ENCODE measurements at regions not wholly inside any gene's neighbourhood (a gene's known extent, or its start where the extent isn't known, plus 50 kb on each side); places are given as distances from the start of the nearest gene placed in this dataset.
A peak's percentile ranks its signal among the peaks of the same experiment; 100 is the strongest.

GRCh38 chr12:125744201-125744600 is 679.0 kb downstream of the AACS start:
- no peak for DNase-seq (ENCODE audit: low read depth, low spot score)
- H3K4me3 ChIP-seq (ENCODE audit: low read length), result no peak overlapping the region

GRCh38 chr12:125755512-125755911 is 690.3 kb downstream of the AACS start:
- no peak overlapping the region for H3K4me3 ChIP-seq (ENCODE audit: low read length)
- no peak for DNase-seq (ENCODE audit: low read depth, low spot score)

DNA sequence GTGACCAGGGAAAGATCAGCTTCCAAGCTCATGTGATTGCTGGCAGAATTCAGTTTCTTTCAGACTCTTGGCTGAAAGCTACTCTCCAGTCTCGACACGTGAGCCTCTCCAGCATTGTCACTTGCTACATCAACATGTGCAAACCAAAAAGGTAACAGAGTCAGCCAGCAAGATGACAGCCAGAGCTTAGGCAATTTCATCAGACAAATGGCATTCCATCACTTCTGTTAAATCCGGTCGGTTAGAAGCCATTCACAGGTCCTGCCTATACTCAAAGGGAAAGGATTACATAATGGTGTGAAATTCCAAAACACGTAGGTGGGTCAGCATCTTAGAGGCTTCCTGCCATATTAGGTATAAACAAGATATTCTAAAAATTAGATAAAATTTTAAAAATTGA is 700.9 kb downstream of the AACS start:
- DNase-seq (ENCODE audit: low read depth, low spot score), result no peak
- H3K4me3 ChIP-seq (ENCODE audit: low read length), result no peak overlapping the region

GRCh38 chr12:125772403-125772802 is 707.2 kb downstream of the AACS start:
- H3K4me3 ChIP-seq (ENCODE audit: low read length), result no peak overlapping the region
- no peak for DNase-seq (ENCODE audit: low read depth, low spot score)

- H3K4me3 ChIP-seq (ENCODE audit: low read length), result no peak overlapping the region
- DNase-seq (ENCODE audit: low read depth, low spot score), result peak; percentile 38
These were observed 707.9 kb downstream of the AACS start for GRCh38 chr12:125773033-125773640.

- no peak for DNase-seq (ENCODE audit: low read depth, low spot score)
- no peak overlapping the region for H3K4me3 ChIP-seq (ENCODE audit: low read length)
These were observed 710.3 kb downstream of the AACS start for GRCh38 chr12:125775507-125775906.

- no peak overlapping the region for H3K4me3 ChIP-seq (ENCODE audit: low read length)
- no peak for DNase-seq (ENCODE audit: low read depth, low spot score)
These were observed 711.0 kb downstream of the AACS start for GRCh38 chr12:125776212-125776611.

DNA sequence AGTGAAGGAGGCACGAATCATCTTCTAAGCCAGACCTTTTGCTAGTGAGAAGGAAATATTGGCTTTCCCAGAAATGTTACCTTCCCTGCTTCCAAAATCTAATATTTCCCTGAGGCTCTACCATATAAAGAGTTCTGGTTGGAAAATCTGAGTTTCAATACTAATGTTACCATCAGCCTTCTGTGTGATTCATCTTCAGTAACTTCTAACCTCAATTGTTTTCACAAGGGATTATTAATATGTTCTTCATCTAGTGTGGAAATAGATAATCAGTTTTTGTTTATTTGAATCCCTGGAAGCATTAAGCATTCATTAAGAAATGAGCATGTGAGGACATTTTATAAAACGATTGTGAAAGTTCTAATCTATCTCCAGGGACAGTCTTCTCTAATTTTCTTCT is 720.9 kb downstream of the AACS start:
- no peak overlapping the region for H3K4me3 ChIP-seq (ENCODE audit: low read length)
- DNase-seq (ENCODE audit: low read depth, low spot score), result no peak

DNA sequence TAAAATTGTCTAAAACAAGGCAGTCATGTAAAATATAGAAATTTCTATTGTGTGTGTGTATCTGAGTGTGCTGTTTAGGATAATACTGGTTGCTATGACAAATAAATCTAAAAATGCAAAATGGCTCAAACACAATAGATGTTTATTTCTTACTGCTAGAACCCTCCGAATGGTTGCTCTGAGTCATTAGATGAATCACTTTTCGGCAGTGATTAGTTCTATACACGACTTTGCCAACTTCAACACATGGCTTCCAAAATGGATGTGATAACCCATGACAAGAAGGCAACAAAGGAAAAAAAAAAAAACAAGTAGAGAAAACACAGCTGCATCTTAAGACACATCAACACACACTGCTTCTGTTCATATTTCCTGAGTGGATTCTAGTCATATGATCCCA is 729.2 kb downstream of the AACS start:
- DNase-seq (ENCODE audit: low read depth, low spot score), result no peak
- H3K4me3 ChIP-seq (ENCODE audit: low read length), result no peak overlapping the region

DNA sequence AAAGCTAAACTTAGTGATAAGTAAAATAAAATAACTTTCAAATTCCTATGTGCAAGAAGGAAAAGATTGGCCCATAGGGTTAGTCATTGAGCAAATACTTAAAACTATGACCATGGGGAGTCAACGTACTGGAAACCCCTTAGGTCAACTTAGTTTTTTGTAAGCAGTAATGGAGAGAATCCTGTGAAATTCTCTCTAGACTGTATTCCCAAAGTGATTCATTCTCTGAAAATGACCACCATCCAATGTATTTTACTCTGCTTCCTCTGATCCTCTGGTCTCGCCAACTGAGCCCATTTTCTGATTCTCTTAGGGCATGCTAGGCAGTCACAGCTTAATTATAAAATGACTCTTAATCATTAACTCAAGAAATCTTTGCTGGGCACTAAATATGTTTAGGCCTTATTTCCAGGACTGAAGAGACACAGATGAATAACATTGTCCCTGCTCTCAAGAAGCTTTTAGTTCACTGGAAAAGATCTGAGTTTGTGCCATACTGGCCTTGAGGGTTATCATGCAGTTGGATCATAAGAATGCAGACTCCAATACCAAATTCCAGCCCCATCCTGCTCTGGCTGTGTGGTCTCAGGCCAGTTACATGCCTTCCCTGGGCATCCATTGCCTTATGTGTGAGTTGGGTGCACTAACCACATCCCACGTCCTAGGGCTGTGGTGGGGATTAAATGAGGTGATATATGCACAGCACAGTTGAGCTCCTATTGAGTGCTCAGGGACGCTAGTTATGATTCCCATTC is 732.4 kb downstream of the AACS start:
- H3K4me3 ChIP-seq (ENCODE audit: low read length), result no peak overlapping the region
- DNase-seq (ENCODE audit: low read depth, low spot score), result no peak

GRCh38 chr12:125804660-125805059 is 739.4 kb downstream of the AACS start:
- no peak overlapping the region for H3K4me3 ChIP-seq (ENCODE audit: low read length)
- DNase-seq (ENCODE audit: low read depth, low spot score), result no peak

GRCh38 chr12:125824276-125824675 is 759.0 kb downstream of the AACS start:
- H3K4me3 ChIP-seq (ENCODE audit: low read length), result no peak overlapping the region
- DNase-seq (ENCODE audit: low read depth, low spot score), result no peak

- H3K4me3 ChIP-seq (ENCODE audit: low read length), result no peak overlapping the region
- no peak for DNase-seq (ENCODE audit: low read depth, low spot score)
These were observed 770.6 kb downstream of the AACS start for GRCh38 chr12:125835852-125836251.

- H3K4me3 ChIP-seq (ENCODE audit: low read length), result no peak overlapping the region
- DNase-seq (ENCODE audit: low read depth, low spot score), result no peak
These were observed 771.4 kb downstream of the AACS start for GRCh38 chr12:125836647-125837046.

GRCh38 chr12:125841332-125841731 is 776.1 kb downstream of the AACS start:
- no peak for DNase-seq (ENCODE audit: low read depth, low spot score)
- no peak overlapping the region for H3K4me3 ChIP-seq (ENCODE audit: low read length)

GRCh38 chr12:125852116-125852515 is 786.9 kb downstream of the AACS start:
- no peak overlapping the region for H3K4me3 ChIP-seq (ENCODE audit: low read length)
- DNase-seq (ENCODE audit: low read depth, low spot score), result no peak

GRCh38 chr12:125852679-125853078 is 787.4 kb downstream of the AACS start:
- no peak overlapping the region for H3K4me3 ChIP-seq (ENCODE audit: low read length)
- no peak for DNase-seq (ENCODE audit: low read depth, low spot score)

DNA sequence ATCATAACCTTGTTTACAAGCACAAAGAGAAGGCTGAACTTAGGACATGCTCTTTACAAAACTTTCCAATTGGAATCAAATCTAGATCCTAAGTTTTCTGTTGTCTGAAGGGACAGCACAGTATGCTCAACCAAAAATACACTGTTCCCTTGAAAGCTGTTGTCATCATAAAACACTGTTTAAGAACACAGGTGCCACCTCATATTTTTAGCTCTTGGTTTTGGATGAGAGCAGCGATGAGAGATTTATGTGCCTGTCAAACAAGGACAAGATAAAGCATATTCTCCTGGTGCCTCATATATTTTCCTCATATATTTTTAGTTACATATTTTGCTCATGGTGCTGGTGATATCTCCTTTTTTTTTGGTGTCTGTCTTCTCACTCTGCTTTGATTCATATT is 788.4 kb downstream of the AACS start:
- DNase-seq (ENCODE audit: low read depth, low spot score), result no peak
- H3K4me3 ChIP-seq (ENCODE audit: low read length), result no peak overlapping the region

DNA sequence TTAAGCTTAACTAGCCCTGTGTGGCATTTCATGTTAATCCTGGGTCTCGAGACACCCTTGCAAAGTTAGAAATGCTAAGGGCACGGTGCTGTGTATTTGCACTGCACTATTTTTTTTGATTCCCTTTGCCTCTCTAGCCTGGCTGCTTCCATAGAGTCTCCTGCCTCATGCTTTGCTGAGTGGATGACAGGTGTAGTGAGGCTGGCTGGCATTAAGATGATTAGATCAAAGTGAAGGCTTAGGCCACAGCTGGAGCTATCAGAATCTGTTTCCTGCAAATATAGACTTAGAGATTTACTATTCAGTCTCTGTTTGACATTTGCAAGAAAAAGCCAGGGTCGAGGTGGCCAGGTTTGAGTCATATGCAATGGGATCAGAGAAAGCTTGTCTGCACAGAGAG is 791.1 kb downstream of the AACS start:
- no peak for DNase-seq (ENCODE audit: low read depth, low spot score)
- H3K4me3 ChIP-seq (ENCODE audit: low read length), result no peak overlapping the region

DNA sequence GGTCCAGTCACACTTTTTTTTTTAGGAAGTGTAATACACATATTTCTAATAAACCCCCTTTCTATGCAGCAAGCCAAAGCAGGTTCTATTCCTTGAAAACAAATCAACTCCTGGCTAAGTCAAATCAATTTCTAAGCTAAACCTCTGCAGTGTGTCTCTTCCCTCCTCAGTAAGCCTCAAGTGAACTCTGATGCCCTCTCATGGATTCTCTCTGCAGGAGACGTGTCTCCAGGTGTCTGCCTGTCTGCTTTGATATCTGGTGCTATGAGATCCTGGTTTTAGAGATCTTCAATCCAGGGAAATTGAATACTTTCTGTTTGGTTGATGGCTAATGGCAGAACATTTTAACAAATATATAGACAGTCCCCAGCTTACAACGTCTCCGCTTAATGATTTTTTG is 791.7 kb downstream of the AACS start:
- no peak for DNase-seq (ENCODE audit: low read depth, low spot score)
- no peak overlapping the region for H3K4me3 ChIP-seq (ENCODE audit: low read length)

GRCh38 chr12:125860672-125861288 is 795.5 kb downstream of the AACS start:
- no peak overlapping the region for H3K4me3 ChIP-seq (ENCODE audit: low read length)
- DNase-seq (ENCODE audit: low read depth, low spot score), result no peak

Measured in Jurkat, Clone E6-1 (cell line).